ENCODE measurements at regions not wholly inside any gene's neighbourhood (a gene's known extent, or its start where the extent isn't known, plus 50 kb on each side); places are given as distances from the start of the nearest gene placed in this dataset.

DNA sequence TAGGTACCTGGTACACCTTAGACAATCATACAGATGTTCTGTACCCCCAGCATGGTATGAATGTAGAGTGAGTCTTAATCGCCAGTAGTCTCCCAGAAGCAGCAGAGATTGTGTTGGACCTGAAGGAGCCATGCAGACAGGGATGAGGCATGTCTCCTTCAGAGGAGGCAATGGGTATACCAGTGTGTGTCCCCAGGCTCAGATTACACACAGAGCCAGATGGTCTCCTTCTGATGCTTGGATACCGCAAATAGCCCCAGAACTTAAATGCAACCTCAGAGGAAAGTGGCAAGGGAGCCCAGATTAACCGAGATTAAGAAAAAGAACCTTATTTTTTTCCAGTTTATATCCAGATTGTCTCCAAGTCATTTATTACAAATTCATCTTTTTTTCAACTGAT lies 96.8 kb upstream of the C21orf91 start:
- no peak for TF ChIP-seq TCF7L2 (IDR thresholded peaks at IDR 0.05; ENCODE audit: low read depth, low read length)
- TF ChIP-seq SIN3A (IDR thresholded peaks at IDR 0.05; ENCODE audit: borderline replicate concordance, insufficient read depth, low read depth, low read length): no peak
- TF ChIP-seq, protein P1, sequence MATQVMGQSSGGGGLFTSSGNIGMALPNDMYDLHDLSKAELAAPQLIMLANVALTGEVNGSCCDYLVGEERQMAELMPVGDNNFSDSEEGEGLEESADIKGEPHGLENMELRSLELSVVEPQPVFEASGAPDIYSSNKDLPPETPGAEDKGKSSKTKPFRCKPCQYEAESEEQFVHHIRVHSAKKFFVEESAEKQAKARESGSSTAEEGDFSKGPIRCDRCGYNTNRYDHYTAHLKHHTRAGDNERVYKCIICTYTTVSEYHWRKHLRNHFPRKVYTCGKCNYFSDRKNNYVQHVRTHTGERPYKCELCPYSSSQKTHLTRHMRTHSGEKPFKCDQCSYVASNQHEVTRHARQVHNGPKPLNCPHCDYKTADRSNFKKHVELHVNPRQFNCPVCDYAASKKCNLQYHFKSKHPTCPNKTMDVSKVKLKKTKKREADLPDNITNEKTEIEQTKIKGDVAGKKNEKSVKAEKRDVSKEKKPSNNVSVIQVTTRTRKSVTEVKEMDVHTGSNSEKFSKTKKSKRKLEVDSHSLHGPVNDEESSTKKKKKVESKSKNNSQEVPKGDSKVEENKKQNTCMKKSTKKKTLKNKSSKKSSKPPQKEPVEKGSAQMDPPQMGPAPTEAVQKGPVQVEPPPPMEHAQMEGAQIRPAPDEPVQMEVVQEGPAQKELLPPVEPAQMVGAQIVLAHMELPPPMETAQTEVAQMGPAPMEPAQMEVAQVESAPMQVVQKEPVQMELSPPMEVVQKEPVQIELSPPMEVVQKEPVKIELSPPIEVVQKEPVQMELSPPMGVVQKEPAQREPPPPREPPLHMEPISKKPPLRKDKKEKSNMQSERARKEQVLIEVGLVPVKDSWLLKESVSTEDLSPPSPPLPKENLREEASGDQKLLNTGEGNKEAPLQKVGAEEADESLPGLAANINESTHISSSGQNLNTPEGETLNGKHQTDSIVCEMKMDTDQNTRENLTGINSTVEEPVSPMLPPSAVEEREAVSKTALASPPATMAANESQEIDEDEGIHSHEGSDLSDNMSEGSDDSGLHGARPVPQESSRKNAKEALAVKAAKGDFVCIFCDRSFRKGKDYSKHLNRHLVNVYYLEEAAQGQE (IDR thresholded peaks at IDR 0.05; ENCODE audit: insufficient read depth in 1 of 2, low read depth in 2 of 2, low read length in 1 of 2): no peak
- no peak for TF ChIP-seq POLR2AphosphoS5 (IDR thresholded peaks at IDR 0.05; ENCODE audit: low read depth, low read length)
- TF ChIP-seq, protein P2, sequence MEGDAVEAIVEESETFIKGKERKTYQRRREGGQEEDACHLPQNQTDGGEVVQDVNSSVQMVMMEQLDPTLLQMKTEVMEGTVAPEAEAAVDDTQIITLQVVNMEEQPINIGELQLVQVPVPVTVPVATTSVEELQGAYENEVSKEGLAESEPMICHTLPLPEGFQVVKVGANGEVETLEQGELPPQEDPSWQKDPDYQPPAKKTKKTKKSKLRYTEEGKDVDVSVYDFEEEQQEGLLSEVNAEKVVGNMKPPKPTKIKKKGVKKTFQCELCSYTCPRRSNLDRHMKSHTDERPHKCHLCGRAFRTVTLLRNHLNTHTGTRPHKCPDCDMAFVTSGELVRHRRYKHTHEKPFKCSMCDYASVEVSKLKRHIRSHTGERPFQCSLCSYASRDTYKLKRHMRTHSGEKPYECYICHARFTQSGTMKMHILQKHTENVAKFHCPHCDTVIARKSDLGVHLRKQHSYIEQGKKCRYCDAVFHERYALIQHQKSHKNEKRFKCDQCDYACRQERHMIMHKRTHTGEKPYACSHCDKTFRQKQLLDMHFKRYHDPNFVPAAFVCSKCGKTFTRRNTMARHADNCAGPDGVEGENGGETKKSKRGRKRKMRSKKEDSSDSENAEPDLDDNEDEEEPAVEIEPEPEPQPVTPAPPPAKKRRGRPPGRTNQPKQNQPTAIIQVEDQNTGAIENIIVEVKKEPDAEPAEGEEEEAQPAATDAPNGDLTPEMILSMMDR (IDR thresholded peaks at IDR 0.05): no peak
- Histone ChIP-seq H3K27me3 (ENCODE audit: control insufficient read depth, insufficient read depth, low read length) (no peaks in the 10 kb centered on the region), H3K27ac (ENCODE audit: low read length) (no peak overlapping the region), H3K36me3 (ENCODE audit: control insufficient read depth, insufficient read depth, low read length) (no peaks in the 10 kb centered on the region), H3K4me3 (ENCODE audit: low read depth in 2 of 2, low read length in 2 of 2) (no peak overlapping the region), H3K9me3 (ENCODE audit: control insufficient read depth, insufficient read depth, low read depth, low read length) (no peaks in the 10 kb centered on the region), H3K4me1 (ENCODE audit: control insufficient read depth, insufficient read depth, low read length) (no peaks in the 10 kb centered on the region)
- DNase-seq (ENCODE audit: low read depth, low spot score) (no peak), ATAC-seq (no peak)
- intact Hi-C loops (cut with micrococcal nuclease; ENCODE audit: unreplicated experiment) (no loop called here), in situ Hi-C loops (cut with HindIII; ENCODE audit: low pct_unique_long_range_greater_than_20kb, low sequenced_read_pairs) (no loop called here)
- CTCF ChIA-PET: no interaction called here
- POLR2A ChIA-PET: no interaction called here
- BruUV-seq (replicated peaks): no TSS peak

DNA sequence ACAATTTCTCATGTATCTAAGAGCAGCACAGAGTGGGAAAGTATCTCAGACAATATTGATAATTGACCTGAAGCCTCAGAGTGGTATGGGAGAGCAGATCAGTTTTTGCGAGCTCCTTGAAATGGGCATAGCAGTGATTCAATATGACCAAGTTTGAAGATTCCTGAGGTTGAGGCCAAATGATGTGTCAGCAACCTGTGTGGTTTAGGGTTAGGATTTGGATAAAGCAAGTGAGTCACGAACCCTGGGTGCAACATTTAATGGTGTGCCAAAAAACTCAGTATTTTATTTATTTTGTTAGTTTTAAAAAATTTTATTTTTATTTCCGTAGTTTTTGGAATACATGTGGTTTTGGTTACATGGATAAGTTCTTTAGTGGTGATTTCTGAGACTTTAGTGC lies 92.5 kb upstream of the C21orf91 start:
- ATAC-seq (no peak), DNase-seq (ENCODE audit: low read depth, low spot score) (no peak)
- Histone ChIP-seq H3K4me3 (ENCODE audit: low read depth in 2 of 2, low read length in 2 of 2) (no peak overlapping the region), H3K27me3 (ENCODE audit: control insufficient read depth, insufficient read depth, low read length) (no peaks in the 10 kb centered on the region), H3K9me3 (ENCODE audit: control insufficient read depth, insufficient read depth, low read depth, low read length) (no peaks in the 10 kb centered on the region), H3K4me1 (ENCODE audit: control insufficient read depth, insufficient read depth, low read length) (no peaks in the 10 kb centered on the region), H3K36me3 (ENCODE audit: control insufficient read depth, insufficient read depth, low read length) (no peaks in the 10 kb centered on the region), H3K27ac (ENCODE audit: low read length) (no peak overlapping the region)
- BruUV-seq (replicated peaks): no TSS peak
- POLR2A ChIA-PET: no interaction called here
- intact Hi-C loops (cut with micrococcal nuclease; ENCODE audit: unreplicated experiment) (no loop called here), in situ Hi-C loops (cut with HindIII; ENCODE audit: low pct_unique_long_range_greater_than_20kb, low sequenced_read_pairs) (no loop called here)
- CTCF ChIA-PET: no interaction called here
- TF ChIP-seq POLR2AphosphoS5 (IDR thresholded peaks at IDR 0.05; ENCODE audit: low read depth, low read length): no peak
- TF ChIP-seq, protein P2 (IDR thresholded peaks at IDR 0.05): no peak
- TF ChIP-seq SIN3A (IDR thresholded peaks at IDR 0.05; ENCODE audit: borderline replicate concordance, insufficient read depth, low read depth, low read length): no peak
- no peak for TF ChIP-seq TCF7L2 (IDR thresholded peaks at IDR 0.05; ENCODE audit: low read depth, low read length)
- TF ChIP-seq, protein P1 (IDR thresholded peaks at IDR 0.05; ENCODE audit: insufficient read depth in 1 of 2, low read depth in 2 of 2, low read length in 1 of 2): no peak
